HEK293T (cell line): ENCODE measurements at regions not wholly inside any gene's neighbourhood (a gene's known extent, or its start where the extent isn't known, plus 50 kb on each side); places are given as distances from the start of the nearest gene placed in this dataset.

Source experiments
- ARNT ChIP-seq: fragments of 450-650 bp; IDR thresholded peaks from 2 replicates; pipeline ENCODE4 v1.6.1; 2017; ENCODE audit warnings: mild to moderate bottlenecking
- BHLHE40 ChIP-seq: fragments of 450-650 bp; IDR thresholded peaks from 2 replicates; pipeline ENCODE4 v1.6.1; 2016; ENCODE audit warnings: mild to moderate bottlenecking, moderate library complexity, borderline replicate concordance
- CTBP1 ChIP-seq: fragments of 450-650 bp; IDR thresholded peaks from 2 replicates; pipeline ENCODE4 v1.6.1; 2016; ENCODE audit warnings: borderline replicate concordance
- ELF4 ChIP-seq: fragments of 450-650 bp; IDR thresholded peaks from 2 replicates; pipeline ENCODE4 v1.6.1; 2017; ENCODE audit warnings: antibody characterized with exemption
- FOXA1 ChIP-seq: fragments of 450-650 bp; IDR thresholded peaks from 2 replicates; pipeline ENCODE4 v1.6.1; 2016; ENCODE audit warnings: mild to moderate bottlenecking
- FOXK2 ChIP-seq: fragments of 450-650 bp; IDR thresholded peaks from 2 replicates; pipeline ENCODE4 v1.6.1; 2016; ENCODE audit warnings: mild to moderate bottlenecking
- HDGF ChIP-seq: fragments of 450-650 bp; IDR thresholded peaks from 2 replicates; pipeline ENCODE4 v1.6.1; 2017; ENCODE audit warnings: antibody characterized with exemption, borderline replicate concordance
- LEF1 ChIP-seq: fragments of 450-650 bp; IDR thresholded peaks from 2 replicates; pipeline ENCODE4 v1.6.1; 2017; ENCODE audit warnings: mild to moderate bottlenecking, borderline replicate concordance
- SP1 ChIP-seq: fragments of 450-650 bp; IDR thresholded peaks from 2 replicates; pipeline ENCODE4 v1.6.1; 2017
- SUZ12 ChIP-seq: fragments of 450-650 bp; IDR thresholded peaks from 2 replicates; pipeline ENCODE4 v1.6.1; 2016; ENCODE audit warnings: mild to moderate bottlenecking
- TARDBP ChIP-seq: fragments of 450-650 bp; IDR thresholded peaks from 2 replicates; pipeline ENCODE4 v1.6.1; 2016
- ZNF384 ChIP-seq: fragments of 450-650 bp; IDR thresholded peaks from 2 replicates; pipeline ENCODE4 v1.6.1; 2016
- TF ChIP-seq, protein P1 (sequence below): fragments of 450-650 bp; IDR thresholded peaks from 2 replicates; pipeline ENCODE4 v1.6.1; 2016

DNA sequence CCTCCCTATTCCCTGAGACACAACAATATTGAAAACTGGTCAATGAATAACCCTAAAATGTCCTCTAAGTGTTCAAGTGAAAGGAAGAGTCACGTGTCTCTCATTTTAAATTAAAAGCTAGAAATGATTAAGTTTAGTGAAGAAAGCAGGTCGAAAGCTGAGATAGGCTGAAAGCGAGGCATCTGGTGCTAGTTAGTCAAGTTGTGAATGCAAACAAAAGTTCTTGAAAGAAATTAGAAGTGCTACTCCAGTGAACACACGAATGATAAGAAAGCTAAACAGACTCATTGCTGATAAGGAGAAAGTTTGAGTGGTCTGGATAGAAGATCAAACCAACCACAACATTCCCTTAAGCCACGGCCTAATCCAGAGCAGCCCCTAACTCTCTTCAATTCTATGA is 99.4 kb upstream of the ZNF507 start:
- TF ChIP-seq ZNF384, result no peak
- TF ChIP-seq LEF1, result no peak
- no peak for TF ChIP-seq SUZ12
- TF ChIP-seq FOXA1, result no peak
- no peak for TF ChIP-seq ELF4
- TF ChIP-seq FOXK2, result no peak
- TF ChIP-seq TARDBP, result no peak
- TF ChIP-seq BHLHE40, result no peak
- no peak for TF ChIP-seq SP1
- no peak for TF ChIP-seq CTBP1
- TF ChIP-seq, protein P1, sequence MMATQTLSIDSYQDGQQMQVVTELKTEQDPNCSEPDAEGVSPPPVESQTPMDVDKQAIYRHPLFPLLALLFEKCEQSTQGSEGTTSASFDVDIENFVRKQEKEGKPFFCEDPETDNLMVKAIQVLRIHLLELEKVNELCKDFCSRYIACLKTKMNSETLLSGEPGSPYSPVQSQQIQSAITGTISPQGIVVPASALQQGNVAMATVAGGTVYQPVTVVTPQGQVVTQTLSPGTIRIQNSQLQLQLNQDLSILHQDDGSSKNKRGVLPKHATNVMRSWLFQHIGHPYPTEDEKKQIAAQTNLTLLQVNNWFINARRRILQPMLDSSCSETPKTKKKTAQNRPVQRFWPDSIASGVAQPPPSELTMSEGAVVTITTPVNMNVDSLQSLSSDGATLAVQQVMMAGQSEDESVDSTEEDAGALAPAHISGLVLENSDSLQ, result no peak
- no peak for TF ChIP-seq ARNT
- no peak for TF ChIP-seq HDGF
